H9 (cell line): ENCODE measurements at regions not wholly inside any gene's neighbourhood (a gene's known extent, or its start where the extent isn't known, plus 50 kb on each side); places are given as distances from the start of the nearest gene placed in this dataset.

Experiments
- DNase-seq: peaks from one replicate; pipeline ENCODE4 v3.0.0-alpha.2; 2017
- H2AFZ ChIP-seq: one replicate; pipeline ENCODE4 v1.6.1; 2013; ENCODE audit warnings: mild to moderate bottlenecking, low read length, control low read depth, moderate library complexity
- H2AK5ac ChIP-seq: 2 replicates; pipeline ENCODE4 v1.6.1; 2013; ENCODE audit warnings: low read length, control low read depth, mixed read lengths; ENCODE audit not compliant: insufficient read length
- H2BK120ac ChIP-seq: one replicate; pipeline ENCODE4 v1.6.1; 2013; ENCODE audit warnings: low read depth, mild to moderate bottlenecking, low read length, control low read depth, inconsistent platforms; ENCODE audit not compliant: poor library complexity, severe bottlenecking
- H2BK12ac ChIP-seq: 2 replicates; pipeline ENCODE4 v1.6.1; 2013; ENCODE audit warnings: low read length, control low read depth, mixed read lengths, low read depth; ENCODE audit not compliant: insufficient read length
- H2BK15ac ChIP-seq: 2 replicates; pipeline ENCODE4 v1.6.1; 2013; ENCODE audit warnings: low read depth, low read length, control low read depth
- H2BK20ac ChIP-seq: one replicate; pipeline ENCODE4 v1.6.1; 2013; ENCODE audit warnings: low read depth, mild to moderate bottlenecking, low read length, control low read depth, inconsistent platforms; ENCODE audit not compliant: poor library complexity, severe bottlenecking
- H2BK5ac ChIP-seq: 2 replicates; pipeline ENCODE4 v1.6.1; 2013; ENCODE audit warnings: low read length, control low read depth, mixed read lengths; ENCODE audit not compliant: insufficient read length
- H3K14ac ChIP-seq: 2 replicates; pipeline ENCODE4 v1.6.1; 2013; ENCODE audit warnings: low read length, control low read depth; ENCODE audit not compliant: insufficient read depth
- H3K18ac ChIP-seq: 2 replicates; pipeline ENCODE4 v1.6.1; 2013; ENCODE audit warnings: low read depth, mild to moderate bottlenecking, mixed read lengths, low read length, control low read depth; ENCODE audit not compliant: insufficient read length
- H3K23ac ChIP-seq: 2 replicates; pipeline ENCODE4 v1.6.1; 2013; ENCODE audit warnings: low read length, control low read depth, mixed read lengths, low read depth; ENCODE audit not compliant: insufficient read length
- H3K23me2 ChIP-seq: 2 replicates; pipeline ENCODE4 v1.6.1; 2013; ENCODE audit warnings: low read depth, mild to moderate bottlenecking, mixed read lengths, low read length, control low read depth; ENCODE audit not compliant: insufficient read length, poor library complexity, severe bottlenecking
- H3K27ac ChIP-seq: 2 replicates; pipeline ENCODE4 v1.5.1; 2013; ENCODE audit warnings: low read length, control low read depth, mixed read lengths, low read depth; ENCODE audit not compliant: insufficient read length
- H3K27me3 ChIP-seq: 2 replicates; pipeline ENCODE4 v1.6.1; 2013; ENCODE audit warnings: low read length, control low read depth, inconsistent platforms; ENCODE audit not compliant: insufficient read depth
- H3K4ac ChIP-seq: 2 replicates; pipeline ENCODE4 v1.6.1; 2013; ENCODE audit warnings: low read depth, mild to moderate bottlenecking, control low read depth, inconsistent platforms, low read length, moderate library complexity
- H3K4me1 ChIP-seq: 2 replicates; pipeline ENCODE4 v1.6.1; 2013; ENCODE audit warnings: low read length, control low read depth, inconsistent platforms; ENCODE audit not compliant: insufficient read depth
- H3K4me2 ChIP-seq: 2 replicates; pipeline ENCODE4 v1.6.1; 2013; ENCODE audit warnings: low read length, control low read depth, mixed read lengths; ENCODE audit not compliant: insufficient read length, insufficient read depth
- H3K56ac ChIP-seq: 2 replicates; pipeline ENCODE4 v1.6.1; 2013; ENCODE audit warnings: low read depth, mild to moderate bottlenecking, mixed read lengths, low read length, control low read depth; ENCODE audit not compliant: insufficient read length
- H3K79me1 ChIP-seq: 2 replicates; pipeline ENCODE4 v1.6.1; 2013; ENCODE audit warnings: low read depth, mild to moderate bottlenecking, moderate library complexity, low read length, control low read depth, inconsistent platforms; ENCODE audit not compliant: insufficient read depth, poor library complexity, severe bottlenecking
- H3K79me2 ChIP-seq: 2 replicates; pipeline ENCODE4 v1.6.1; 2013; ENCODE audit warnings: low read length, control low read depth, inconsistent platforms; ENCODE audit not compliant: insufficient read depth
- H3K9ac ChIP-seq: 2 replicates; pipeline ENCODE4 v1.6.1; 2013; ENCODE audit warnings: low read length, control low read depth, mixed read lengths; ENCODE audit not compliant: insufficient read length; ENCODE audit errors: extremely low read depth
- H3K9me3 ChIP-seq: one replicate; pipeline ENCODE4 v1.6.1; 2013; ENCODE audit warnings: low read depth, low read length, inconsistent platforms; ENCODE audit not compliant: control insufficient read depth
- H3T11ph ChIP-seq: one replicate; pipeline ENCODE4 v1.6.1; 2013; ENCODE audit warnings: mild to moderate bottlenecking, low read length, control low read depth, inconsistent platforms
- H4K20me1 ChIP-seq: one replicate; pipeline ENCODE4 v1.6.1; 2013; ENCODE audit not compliant: control insufficient read depth, insufficient read length, insufficient read depth
- H4K5ac ChIP-seq: 2 replicates; pipeline ENCODE4 v1.6.1; 2013; ENCODE audit warnings: low read depth, mild to moderate bottlenecking, mixed read lengths, low read length, control low read depth; ENCODE audit not compliant: insufficient read length
- H4K8ac ChIP-seq: replicated peaks from 2 replicates; pipeline ENCODE4 v1.6.1; 2013; ENCODE audit warnings: low read length, control low read depth, mixed read lengths, low read depth; ENCODE audit not compliant: insufficient read length
- H4K91ac ChIP-seq: 2 replicates; pipeline ENCODE4 v1.6.1; 2013; ENCODE audit warnings: low read depth, mild to moderate bottlenecking, moderate library complexity, mixed read lengths, low read length, control low read depth; ENCODE audit not compliant: insufficient read length
- H3K27ac Mint-ChIP-seq, 3 experiments: 2 replicates in 2 of 3; 3 replicates in 1 of 3; pipeline ENCODE4 v1.8.0; 2020 to 2021; ENCODE audit warnings: mixed read lengths in 3 of 3, mild to moderate bottlenecking in 1 of 3, moderate library complexity in 1 of 3
- H3K27me3 Mint-ChIP-seq: 2 replicates; pipeline ENCODE4 v1.8.0; 2021; ENCODE audit warnings: low read depth, mild to moderate bottlenecking, moderate library complexity, mixed read lengths
- H3K36me3 Mint-ChIP-seq, 3 experiments: 2 replicates in 2 of 3; 3 replicates in 1 of 3; pipeline ENCODE4 v1.8.0; 2020 to 2021; ENCODE audit warnings: low read depth in 3 of 3, mixed read lengths in 3 of 3; ENCODE audit not compliant: insufficient read depth in 1 of 3
- H3K4me1 Mint-ChIP-seq, 2 experiments: 2 replicates each; pipeline ENCODE4 v1.8.0; 2020; ENCODE audit warnings: mixed read lengths in 2 of 2
- H3K4me3 Mint-ChIP-seq, 2 experiments: 2 replicates in 1 of 2; 3 replicates in 1 of 2; pipeline ENCODE4 v1.8.0; 2020 to 2021; ENCODE audit warnings: mild to moderate bottlenecking in 2 of 2, mixed read lengths in 2 of 2, moderate library complexity in 1 of 2
- H3K9me3 Mint-ChIP-seq, 2 experiments: 2 replicates in 1 of 2; 3 replicates in 1 of 2; pipeline ENCODE4 v1.8.0; 2020; ENCODE audit warnings: mild to moderate bottlenecking in 2 of 2, mixed read lengths in 2 of 2, moderate library complexity in 1 of 2
- TF ChIP-seq, protein P1 (sequence below): fragments of 200-600 bp; sonication (generic); conservative IDR thresholded peaks from 3 replicates; pipeline ENCODE4 v1.8.0; 2021; ENCODE audit warnings: antibody characterized with exemption, mild to moderate bottlenecking

DNA sequence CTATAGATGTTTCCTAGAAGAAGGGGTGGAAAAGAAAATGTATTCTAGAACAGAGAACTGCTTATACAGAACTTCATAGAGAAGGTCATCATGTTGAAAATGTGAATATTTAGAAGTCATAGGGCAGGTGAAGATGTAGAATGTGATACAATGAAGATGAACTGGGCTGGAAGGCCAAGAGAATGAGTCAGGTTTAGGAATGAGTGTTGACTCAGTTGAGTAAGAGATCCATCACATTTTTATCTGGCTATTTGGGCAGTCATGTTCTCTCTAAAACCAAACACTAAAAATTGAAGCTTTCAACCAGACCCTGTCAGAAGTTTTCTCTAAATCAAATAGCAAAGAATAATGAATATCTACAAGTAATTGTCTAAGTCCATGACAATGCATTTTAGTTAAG lies 660.5 kb downstream of the KCNJ2 start:
- Histone ChIP-seq H3K4ac (no peak overlapping the region), H3K79me1 (no peaks in the 10 kb centered on the region), H3K27me3 (no peaks in the 10 kb centered on the region), H3K4me2 (no peak overlapping the region), H3K9me3 (no peaks in the 10 kb centered on the region), H2BK120ac (no peak overlapping the region), H4K20me1 (no peaks in the 10 kb centered on the region), H2BK12ac (no peak overlapping the region), H4K5ac (no peak overlapping the region), H3K14ac (no peak overlapping the region), H3K79me2 (no peaks in the 10 kb centered on the region), H3K56ac (no peak overlapping the region), H2BK20ac (no peak overlapping the region), H3K4me1 (no peaks in the 10 kb centered on the region), H3K18ac (no peak overlapping the region), H3K27ac (no peak overlapping the region), H2AFZ (no peak overlapping the region), H4K8ac (no peak overlapping the region), H3K23ac (no peak overlapping the region), H2BK5ac (no peak overlapping the region), H3K23me2 (no peaks in the 10 kb centered on the region), H3K9ac (no peak overlapping the region), H3T11ph (no peak overlapping the region), H4K91ac (no peak overlapping the region), H2AK5ac (no peak overlapping the region), H2BK15ac (no peak overlapping the region)
- H3K4me3 Mint-ChIP-seq: no peak overlapping the region
- no peak overlapping the region for H3K27ac Mint-ChIP-seq
- no peak for DNase-seq
- H3K4me1 Mint-ChIP-seq: no peaks in the 10 kb centered on the region
- no peaks in the 10 kb centered on the region; the same call in 1 of the 2 replicates for H3K27me3 Mint-ChIP-seq
- H3K9me3 Mint-ChIP-seq: peaks cover 3 to 4% of the 10 kb centered on the region in 2 experiments; a peak in 2 of 5 replicates
- TF ChIP-seq, protein P1, sequence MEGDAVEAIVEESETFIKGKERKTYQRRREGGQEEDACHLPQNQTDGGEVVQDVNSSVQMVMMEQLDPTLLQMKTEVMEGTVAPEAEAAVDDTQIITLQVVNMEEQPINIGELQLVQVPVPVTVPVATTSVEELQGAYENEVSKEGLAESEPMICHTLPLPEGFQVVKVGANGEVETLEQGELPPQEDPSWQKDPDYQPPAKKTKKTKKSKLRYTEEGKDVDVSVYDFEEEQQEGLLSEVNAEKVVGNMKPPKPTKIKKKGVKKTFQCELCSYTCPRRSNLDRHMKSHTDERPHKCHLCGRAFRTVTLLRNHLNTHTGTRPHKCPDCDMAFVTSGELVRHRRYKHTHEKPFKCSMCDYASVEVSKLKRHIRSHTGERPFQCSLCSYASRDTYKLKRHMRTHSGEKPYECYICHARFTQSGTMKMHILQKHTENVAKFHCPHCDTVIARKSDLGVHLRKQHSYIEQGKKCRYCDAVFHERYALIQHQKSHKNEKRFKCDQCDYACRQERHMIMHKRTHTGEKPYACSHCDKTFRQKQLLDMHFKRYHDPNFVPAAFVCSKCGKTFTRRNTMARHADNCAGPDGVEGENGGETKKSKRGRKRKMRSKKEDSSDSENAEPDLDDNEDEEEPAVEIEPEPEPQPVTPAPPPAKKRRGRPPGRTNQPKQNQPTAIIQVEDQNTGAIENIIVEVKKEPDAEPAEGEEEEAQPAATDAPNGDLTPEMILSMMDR: no peak
- peaks cover 0 to 3% (median 2%) of the 10 kb centered on the region in 3 experiments; a peak in 3 of 7 replicates for H3K36me3 Mint-ChIP-seq
